GM18909 (cell line): ENCODE measurements at regions not wholly inside any gene's neighbourhood (a gene's known extent, or its start where the extent isn't known, plus 50 kb on each side); places are given as distances from the start of the nearest gene placed in this dataset.
"Not testable (repeated sequence)": the region's sequence is repeated elsewhere in the genome, so short reads cannot be mapped to it uniquely, and the experiment has no call there.

Experiments used
- ATAC-seq: cut with Tn5 transposase; IDR thresholded peaks from one replicate; pipeline ENCODE4 v1.9.1; 2021; ENCODE audit warnings: mild to moderate bottlenecking; ENCODE audit not compliant: unreplicated experiment, poor library complexity

DNA sequence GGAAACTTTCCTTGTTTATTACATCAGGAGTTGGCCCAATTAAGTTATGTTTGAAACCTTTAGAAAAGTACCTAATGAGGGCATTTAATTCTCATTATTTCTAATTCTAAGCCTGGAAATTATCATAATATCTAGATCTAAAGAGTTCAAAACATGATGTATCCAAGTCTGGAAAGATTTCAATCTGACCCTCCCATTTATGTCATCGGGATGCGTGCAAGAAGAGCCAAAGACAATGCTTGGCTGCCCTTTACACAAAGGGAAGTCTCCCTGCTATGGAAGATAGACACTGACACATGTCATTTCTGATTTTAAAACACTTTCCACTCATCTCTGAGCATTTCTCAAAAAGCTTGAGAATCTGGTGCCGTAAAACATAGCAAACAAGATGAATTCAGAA lies 222.4 kb downstream of the ANTXR2 start:
- ATAC-seq = no peak

DNA sequence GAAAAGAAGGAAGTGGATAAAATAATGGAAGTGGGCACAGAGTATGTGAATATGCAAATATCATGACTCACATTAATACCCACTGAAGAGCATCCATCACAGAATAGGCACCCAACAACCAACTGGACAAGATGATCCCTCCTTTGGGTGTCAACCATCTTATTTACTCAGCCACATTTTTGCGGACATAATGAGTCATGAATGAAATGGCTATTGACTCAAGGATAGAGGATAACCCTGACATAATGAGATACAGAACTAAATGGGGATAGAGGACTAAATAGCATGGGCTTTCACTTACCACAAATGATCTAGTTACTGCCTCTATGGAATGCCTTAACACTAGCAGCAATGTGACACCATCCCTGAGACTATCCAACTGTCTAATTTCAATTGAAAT lies 224.7 kb downstream of the ANTXR2 start:
- no peak for ATAC-seq

DNA sequence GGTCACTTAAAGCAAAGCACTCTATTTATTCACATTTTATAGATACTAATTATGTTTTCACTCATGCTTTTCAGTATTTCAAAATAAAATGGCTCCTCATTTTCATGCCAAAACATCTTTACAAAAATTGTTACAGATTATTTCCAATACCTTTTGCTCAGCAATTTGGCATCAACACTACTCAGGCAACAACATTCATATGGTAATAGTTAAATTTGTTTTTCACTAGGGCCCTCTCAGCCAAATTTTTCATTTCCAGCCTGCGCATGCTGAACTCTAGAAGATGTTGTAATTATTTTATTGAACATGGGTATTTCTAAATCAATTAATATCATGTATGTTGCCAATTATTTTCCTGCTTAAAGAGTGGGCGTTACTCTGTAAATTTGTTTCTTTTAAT lies 225.6 kb downstream of the ANTXR2 start:
- ATAC-seq = no peak

DNA sequence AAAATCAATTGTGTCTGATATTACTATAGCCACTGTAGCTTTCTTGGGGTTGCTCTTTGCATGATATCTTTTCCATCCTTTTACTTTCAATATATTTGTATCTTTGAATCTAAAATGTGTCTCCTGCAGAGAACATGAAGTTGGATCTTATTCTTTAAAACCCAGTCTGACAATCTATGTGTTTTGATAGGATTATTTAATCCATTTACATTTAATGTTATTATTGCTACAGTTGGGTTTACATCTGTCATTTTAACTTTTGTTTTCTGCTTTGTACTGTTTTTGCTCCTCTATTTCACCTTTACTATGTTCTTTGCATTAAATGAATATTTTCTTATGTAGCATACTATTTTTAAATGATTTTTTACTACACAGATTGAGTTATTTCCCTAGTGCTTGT lies 230.9 kb downstream of the ANTXR2 start:
- ATAC-seq = no peak

DNA sequence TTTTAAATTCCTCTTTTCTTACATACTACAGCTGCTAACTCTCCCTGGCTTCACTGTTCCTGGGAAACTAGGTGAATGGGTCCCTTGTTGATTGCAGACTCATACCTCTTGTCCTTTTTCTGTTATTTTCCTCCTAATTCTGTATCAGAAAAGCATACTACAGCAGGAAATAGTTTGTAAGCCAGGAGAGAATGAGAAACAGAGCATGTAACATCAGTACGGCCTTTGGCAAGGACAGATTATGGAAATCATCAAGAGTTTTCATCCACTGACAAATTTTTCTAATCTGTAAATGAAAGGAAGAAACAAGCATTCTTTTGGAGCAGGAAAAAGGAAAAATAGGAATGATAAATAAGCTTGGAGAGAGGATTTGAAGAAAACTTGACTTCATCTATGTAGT lies 239.2 kb downstream of the ANTXR2 start:
- ATAC-seq = no peak

DNA sequence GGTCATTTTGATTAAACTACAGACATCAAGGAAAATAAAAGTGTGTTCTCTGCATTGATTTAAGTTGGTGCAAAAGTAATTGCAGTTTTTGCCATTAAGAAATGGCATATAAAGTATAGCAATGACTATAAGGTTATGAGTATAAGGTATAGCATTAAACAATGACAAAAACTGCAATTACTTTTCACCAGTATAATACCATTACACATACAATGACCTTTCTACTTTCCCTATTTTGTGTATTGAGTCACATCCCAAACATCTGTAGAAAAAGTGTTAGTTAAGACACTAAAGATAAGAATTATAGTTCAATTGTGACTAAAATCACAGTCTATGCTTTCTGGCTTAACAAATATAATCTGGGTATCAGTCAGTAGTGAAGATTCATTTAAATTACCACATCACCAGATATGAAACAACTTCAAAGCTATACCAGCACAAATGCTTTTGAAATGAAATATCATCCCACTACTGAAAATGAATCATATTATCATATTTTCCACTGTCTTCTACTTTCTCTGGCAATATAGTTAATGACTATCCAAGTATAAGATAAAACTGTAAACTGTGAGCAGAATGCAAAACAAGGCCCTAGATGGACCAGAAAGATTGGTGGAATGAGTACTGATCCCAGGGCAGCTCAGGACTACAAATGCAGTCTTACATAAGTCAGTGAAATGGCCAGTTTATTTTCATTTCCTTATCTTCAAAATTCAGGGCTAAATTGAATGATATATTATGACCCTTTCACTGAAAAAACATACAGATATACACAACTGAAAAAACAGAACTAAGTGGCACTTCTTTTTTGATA lies 241.1 kb downstream of the ANTXR2 start:
- ATAC-seq = no peak

DNA sequence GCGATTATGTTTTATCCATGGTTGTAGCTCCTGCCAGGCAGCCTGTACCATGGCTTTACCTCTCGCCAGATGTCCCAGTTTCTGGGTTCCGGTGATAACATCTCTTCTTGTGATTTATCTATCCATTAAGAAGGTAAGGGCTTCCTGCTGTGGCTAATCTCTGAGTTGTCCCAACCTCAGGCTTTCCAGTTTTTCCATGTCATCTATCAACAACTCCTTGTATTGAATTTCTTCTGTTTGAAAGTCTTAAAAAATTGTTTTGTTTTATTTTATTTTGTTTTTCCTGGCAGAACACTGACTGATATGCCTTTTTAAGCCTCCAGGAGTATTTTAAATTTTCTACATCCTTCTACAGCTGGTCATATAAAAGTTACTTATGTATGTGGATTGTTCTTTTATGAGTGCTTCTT lies 241.9 kb downstream of the ANTXR2 start:
- ATAC-seq = no peak

DNA sequence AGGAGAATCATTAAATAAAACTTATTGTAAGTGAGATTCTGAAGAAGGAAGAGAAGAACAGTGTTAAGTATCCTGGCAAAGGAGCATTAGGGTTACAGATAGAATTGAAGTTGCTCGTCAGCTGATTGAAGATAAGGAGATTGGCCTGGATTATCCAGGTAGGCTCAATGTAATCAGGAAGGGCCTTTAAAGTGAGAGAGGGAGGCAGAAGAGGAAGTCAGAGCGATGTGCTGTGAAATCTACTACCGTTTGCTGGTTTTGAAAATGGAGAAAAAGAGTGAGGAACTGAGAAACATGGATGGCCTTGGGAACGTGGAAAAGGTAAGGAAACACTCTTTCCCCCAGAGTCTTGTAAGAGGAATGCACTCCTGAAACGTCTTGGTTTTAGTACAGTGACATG lies 245.7 kb downstream of the ANTXR2 start:
- no peak for ATAC-seq

DNA sequence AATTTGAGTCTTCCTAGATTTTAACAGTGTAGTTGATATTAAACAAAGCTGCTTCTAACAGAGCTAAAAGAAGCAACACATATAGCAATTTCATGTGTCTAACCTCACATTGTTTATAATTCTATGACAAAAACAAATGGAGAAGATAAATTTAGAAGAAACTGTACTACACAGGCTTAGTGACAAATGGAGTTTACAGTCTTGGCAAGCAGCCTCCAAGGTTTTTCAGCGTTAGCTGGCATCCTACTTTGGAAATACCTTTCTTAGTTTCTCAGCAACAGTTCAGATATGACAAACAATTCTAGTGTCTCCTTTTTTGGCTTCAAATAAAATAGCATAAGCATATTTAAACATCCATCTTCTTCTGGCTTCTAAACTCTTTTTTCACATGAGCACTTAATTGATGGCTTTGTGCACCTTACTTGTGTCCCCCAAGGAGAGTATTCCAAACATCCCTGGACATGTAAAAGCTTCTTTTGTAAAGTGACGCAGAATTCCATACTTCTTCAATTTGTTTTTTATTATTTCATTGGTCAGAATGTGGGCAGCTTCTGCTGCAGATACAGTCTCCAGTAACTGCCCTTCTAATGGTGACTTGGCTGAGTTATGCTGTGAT lies 249.8 kb downstream of the ANTXR2 start:
- ATAC-seq = no peak

DNA sequence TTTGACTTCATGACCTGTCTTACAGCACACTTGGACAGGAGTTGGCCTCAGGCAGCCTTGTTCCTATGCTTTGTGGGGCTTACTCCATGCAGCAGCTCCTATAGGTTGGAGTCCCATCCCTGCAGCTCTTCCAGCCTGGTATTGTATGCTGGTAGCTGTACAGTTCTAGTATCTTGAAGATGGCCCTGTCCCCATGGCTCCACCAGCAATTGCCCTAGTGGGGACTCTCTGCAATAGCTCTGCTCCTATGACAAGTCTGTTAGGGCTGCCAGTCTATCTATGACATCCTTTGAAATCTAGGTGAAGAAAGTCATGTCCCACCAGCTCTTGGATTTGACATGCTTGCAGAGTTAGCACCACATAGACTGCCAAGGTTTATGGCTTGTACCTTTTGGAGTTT lies 252.6 kb downstream of the ANTXR2 start:
- peak; percentile 53 for ATAC-seq

DNA sequence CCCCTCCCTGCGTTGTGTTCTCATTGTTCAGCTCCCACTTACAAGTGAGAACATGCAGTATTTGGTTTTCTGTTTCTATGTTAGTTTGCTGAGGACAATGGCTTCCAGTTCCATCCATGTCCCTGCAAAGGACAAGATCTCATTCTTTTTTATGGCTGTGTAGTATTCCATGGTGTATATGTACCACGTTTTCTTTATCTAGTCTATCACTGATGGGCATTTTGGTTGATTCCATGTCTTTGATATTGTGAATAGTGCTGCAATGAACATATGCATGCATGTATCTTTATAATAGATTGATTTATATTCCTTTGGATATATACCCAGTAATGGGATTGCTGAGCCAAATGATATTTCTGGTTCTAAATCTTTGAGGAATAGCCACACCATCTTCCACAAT lies 265.1 kb downstream of the ANTXR2 start:
- ATAC-seq = not testable (repeated sequence)

DNA sequence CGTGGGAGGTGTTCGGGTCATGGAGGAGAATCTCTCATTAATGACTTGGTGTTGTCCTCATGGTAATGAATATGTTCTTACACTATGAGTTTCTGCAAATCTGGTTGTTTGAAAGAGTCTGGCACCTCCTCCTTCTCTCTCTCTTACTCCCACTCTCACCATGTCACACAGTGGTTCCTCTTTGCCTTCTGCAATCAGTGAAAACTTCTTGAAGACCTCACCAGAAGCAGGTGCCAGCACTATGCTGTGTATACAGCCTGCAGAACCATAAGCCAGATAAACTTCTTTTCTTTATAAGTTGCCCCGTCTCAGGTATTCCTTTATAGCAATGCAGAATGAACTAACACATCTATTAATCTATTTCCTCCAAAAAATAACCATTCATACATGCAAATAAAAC lies 275.0 kb downstream of the ANTXR2 start:
- no peak for ATAC-seq

DNA sequence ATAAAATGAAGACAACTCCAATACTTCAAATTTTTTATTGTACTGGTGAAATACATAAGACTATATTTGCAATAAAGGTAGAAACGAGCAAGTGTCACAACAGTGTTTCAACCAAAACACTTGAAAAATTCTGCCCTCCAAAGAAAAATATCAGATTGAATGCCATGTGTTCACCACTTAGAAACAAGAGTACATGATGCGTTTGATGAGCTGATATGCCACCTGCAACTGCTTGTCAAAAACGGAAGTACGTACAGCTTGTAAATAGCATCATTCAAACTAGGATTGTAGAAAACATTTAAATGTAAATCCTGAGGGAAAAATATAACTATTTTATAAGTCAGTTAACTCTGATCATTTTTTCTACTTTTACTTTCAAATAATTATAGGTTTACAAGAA lies 276.1 kb downstream of the ANTXR2 start:
- no peak for ATAC-seq

DNA sequence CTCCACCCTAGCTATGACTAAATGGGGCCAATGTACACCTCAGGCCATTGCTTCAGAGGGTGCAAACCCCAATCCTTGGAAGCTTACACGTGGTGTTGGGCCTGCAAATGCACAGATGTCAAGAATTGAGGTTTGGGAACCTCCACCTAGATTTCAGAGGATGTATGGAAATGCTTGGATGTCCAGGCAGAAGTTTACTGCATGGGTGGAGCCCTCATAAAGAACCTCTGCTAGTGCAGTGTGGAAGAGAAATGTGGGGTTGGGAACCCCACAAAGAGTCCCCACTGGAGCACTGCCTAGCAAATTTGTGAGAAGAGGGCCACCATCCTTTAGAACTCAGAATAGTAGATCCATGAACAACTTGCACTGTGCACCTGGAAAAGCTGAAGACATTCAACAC lies 284.1 kb downstream of the ANTXR2 start:
- no peak for ATAC-seq

DNA sequence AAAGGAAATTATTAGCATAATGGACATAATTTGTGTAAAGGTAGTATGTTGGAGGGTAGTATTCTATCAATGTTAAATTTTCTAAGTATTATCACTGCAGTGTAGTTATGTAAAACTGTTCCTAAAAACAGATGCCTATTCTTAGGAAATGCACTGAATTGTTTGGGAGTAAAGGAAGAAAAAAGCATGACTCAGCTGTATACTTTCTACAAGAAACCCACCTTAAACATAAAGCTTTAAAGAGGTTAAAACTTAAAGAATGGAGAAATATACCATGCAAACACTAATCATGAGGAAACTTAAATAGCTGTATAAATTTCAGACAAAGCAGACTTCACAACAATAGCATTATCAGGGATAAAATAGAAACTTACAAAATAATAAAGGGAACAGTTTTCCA lies 292.9 kb downstream of the ANTXR2 start:
- no peak for ATAC-seq

DNA sequence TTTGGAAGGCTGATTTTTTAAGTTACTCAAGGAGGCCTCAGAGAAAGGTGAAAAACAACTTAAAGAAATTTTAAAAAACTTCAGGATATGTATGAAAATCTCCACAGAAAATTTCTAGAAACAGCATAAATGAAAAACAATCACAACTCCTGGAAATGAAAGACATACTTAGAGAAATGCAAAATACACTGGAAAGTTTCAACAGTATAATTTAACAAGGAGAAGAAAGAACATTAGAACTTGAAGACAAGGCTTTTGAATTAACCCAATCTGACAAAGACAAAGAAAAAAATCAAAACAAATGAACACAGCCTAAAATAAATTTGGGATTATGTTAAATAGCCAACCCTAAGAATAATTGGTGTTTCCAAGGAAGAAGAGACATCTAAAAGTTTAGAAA lies 300.5 kb downstream of the ANTXR2 start:
- no peak for ATAC-seq

DNA sequence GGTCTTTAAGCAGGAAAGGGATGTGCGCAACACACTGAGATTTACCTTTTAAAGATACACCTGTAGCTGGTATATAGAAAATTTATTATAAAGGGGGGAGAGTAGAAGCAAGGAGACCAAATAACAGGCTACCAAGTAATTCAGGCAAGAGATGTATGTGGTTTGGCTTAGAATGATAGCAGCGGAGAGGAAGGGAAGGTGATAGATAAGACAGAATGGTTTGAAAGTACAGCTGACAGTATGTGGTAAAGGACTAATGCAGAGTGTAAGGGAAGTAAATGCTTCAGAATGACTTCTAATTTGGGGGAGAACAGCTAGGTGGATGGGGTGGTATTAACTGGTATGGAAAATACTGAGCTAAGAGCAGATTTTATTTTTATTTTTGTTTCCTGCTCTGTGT lies 308.9 kb downstream of the ANTXR2 start:
- ATAC-seq = no peak

DNA sequence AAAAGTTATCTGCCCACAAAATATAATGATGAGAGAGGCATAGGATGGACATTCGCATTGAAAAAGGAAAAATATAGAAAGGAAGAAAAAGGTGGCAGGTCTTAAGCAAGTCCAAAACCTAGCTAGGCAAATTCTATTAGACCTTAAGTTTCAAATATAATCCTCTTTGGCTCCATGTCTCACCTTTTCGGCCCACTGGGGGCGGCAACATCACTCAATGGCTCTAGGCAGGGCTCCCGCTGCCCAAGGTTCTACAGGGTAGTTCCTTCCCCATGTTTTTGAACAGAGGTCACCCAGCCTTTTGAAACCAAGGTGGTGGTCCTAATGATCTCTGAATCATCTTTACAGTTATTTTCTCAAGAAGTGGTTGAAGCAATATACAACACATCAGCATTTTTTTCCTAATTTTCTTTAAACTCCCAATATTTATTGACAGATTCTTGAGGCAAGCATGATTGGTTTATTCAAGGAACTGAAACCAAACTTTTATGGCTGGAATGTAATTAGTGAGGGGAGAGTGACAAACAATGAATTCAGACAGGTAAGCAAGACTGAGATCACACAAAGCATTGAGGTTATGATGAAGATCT lies 309.4 kb downstream of the ANTXR2 start:
- no peak for ATAC-seq

DNA sequence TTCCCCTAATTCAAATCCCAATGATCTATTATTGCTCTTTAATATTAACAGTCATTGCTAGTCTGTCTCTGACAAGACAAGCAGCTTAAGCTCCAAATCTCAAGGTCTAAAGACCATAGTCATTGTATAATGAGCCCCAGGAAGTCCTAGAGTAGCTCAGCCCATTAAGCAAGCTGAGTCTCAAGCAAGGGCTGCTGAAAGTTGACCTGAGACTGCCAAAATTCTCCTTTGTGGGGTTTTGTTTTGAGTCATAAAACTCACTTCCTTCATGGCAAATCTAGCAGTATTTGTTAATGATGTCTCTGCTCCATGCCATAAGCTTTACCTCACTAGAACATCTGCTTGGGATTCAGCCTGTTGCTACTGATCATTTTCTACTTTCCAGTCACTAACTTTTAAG lies 313.2 kb downstream of the ANTXR2 start:
- ATAC-seq = no peak

DNA sequence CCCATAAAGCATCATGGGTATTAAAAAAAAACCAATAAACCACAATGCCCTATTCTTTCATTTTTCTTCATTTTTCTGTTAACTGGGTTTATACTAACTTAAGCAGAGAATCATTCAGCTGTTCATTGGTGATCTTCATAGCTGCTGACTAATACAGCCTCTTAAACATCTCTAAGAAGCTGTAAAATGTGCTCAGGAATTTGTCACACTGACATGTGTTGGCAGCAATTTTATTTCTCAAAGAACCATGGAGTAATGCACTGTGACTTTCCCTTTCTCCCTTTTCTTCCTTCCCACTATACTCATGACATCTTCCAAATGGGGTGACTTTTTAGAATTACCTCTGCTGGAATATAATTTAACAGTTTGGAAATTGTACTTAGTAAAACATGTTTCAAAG lies 315.4 kb downstream of the ANTXR2 start:
- ATAC-seq = no peak

DNA sequence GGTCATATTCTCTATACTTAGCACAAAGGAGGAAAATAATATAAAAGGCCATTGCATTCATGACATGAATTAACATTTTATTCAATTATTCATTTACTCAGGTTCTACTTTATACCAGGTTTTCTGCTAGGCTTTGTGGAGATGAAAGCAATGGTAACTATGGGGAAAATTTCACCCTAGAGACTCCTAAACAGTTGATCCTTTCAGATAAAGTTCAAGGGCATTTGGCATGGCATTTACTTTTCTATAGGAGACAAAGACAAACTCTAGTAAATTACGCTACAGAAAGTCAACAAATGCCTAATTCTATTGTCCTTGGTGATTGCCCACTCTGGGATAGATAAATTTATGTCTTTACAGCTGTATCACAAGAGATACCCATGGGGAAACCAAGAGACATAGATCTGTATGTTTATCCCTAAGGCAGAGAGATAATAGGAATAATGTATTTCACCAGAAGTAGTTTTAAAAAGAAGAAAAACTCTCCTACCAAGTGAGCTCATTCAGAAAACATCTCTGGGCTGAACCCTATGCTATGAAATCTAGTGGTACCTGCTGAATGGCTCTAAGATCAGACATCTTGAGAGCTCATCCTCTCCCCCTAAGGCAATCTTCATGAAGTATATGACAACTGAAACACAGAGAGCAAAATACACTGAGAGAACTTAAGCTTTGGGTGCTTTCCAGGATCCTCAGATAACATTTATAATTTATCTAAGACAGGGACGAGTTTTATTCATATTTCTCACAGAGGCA lies 316.7 kb downstream of the ANTXR2 start:
- no peak for ATAC-seq
